HG02852 (cell line): ENCODE measurements at regions not wholly inside any gene's neighbourhood (a gene's known extent, or its start where the extent isn't known, plus 50 kb on each side); places are given as distances from the start of the nearest gene placed in this dataset.
"Not testable (repeated sequence)": the region's sequence is repeated elsewhere in the genome, so short reads cannot be mapped to it uniquely, and the experiment has no call there.

Source experiments
- ATAC-seq: cut with Tn5 transposase; IDR thresholded peaks from one replicate; pipeline ENCODE4 v1.9.1; 2021; ENCODE audit warnings: mild to moderate bottlenecking, moderate library complexity; ENCODE audit not compliant: unreplicated experiment

DNA sequence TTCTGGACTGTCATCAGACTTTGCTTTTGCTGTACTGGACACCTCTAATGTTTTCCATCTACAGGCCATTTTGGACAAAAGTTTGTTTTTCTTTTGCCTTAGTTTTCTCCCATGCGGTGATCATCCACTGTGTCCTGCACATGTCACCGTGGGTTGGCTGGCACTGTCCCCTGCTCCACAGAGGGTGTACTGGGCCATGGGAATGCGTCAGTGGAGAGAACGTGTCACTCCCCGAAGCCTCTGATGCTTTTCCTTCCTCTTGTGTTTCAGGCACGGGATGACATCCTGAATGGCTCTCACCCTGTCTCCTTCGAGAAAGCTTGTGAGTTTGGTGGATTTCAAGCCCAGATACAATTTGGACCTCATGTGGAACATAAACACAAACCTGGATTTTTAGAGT, 385.0 kb upstream of the TPM1 start:
- ATAC-seq, result not testable (repeated sequence)

DNA sequence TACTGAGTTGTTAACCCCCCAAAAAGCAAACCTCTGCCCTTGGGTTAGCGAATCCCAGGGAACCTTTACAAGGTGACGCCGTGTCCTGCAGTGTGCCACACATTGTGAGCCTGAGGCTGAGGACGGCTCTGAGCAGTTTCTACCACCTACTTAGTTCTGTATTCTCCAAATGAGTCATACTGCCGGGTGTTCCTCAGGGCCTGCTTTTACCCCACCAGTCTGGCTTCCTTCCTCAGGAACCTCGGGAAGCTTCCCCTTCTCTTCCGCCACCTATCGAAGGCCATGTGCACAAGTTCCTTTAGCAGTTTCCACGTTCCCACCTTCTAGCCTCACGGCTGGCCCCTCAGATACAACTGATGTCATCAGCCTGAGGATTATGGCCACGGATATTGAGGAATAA, 384.0 kb upstream of the TPM1 start:
- peak; percentile 81 for ATAC-seq

DNA sequence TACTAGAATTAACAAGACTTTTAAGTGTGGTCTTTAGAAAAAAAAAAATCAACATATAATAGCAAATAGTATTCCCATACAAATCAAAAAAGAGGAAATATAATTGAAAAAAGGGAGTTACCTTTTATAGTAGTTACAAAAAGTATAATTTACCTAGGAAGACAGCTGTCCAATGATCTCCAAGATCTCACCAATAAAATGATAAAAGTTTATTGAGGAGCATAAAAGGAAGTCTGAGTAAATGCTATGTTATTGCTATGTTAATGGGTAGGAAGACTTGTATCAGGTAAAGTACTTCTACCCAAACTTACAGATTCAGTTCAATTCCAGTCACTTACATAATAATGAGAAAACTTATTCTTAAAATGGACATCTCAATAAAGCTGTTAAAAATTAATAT, 379.0 kb upstream of the TPM1 start:
- ATAC-seq, result no peak

DNA sequence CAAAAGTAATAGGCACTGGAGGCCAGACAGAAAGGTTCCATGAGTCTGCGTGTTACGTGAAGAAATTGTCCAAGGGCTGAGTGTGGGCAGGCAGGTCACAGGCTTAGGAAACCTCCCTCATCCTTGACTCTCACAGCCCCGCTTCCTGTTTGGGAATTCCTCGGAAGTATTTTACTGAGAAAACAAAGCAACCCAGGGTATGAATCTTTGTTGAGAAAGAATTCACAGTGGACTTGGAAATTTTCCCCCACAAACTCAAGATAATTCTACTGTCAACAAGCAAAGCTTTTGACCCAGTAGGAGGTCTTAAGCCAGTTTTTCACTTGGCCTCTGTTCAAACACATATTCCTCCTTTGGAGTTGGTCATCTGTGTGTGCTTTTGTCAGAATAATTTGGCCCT, 377.1 kb upstream of the TPM1 start:
- no peak for ATAC-seq

DNA sequence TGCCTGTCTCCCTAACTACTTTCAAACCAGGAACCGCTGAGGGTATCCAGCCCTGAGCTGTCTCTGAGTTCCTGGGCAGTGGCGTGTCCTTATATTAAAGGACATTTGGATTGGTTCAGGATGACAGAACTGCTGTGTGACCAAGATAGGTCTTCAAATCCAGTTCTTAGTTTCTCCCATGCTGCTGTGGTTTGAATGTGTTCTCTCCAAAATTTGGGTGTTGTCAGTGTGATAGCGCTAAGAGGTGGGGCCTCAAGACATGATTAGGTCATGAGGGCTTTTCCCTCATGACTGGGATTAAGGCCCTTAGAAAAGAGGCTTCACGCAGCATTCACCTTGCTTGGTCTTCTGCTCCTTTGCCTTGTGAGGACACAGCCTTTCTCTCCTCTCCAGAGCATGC, 376.5 kb upstream of the TPM1 start:
- ATAC-seq, result no peak

DNA sequence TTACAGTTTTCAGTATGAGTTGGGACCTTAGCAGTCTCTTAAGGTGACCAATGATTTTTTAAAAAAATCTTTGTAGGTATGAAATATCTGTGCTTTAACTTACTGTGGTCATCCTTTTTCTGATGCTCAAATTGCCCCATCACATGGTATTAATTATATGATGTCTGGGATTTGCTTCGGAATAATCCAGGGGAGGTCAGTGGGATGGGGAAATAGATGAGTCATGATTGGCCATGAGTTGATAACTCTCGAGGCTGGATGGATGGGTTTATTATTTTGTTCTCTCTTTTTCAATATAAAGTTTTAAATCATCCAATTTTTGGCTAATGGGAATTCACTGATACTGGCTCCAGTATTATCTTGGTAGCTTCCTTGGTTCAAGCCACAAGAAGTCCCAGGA, 370.3 kb upstream of the TPM1 start:
- ATAC-seq, result no peak

DNA sequence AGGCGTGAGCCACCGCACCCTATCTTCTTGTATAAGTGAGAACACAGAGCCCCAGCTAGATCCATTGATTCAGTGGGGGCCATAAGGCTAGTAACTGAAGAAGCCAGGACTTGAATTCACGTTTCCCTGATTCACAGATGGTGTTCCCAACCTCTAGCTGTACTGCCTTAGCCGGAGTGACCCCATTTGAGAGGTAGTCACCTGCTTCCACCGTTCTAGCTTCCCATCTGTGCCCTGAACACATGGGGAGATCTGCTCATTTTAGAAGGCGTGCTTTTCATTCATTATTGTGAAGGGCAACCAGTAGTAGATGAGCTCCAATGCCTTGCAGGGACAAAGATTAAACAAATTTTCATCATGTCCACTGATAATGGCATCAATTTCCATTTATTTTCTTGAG, 365.7 kb upstream of the TPM1 start:
- no peak for ATAC-seq

DNA sequence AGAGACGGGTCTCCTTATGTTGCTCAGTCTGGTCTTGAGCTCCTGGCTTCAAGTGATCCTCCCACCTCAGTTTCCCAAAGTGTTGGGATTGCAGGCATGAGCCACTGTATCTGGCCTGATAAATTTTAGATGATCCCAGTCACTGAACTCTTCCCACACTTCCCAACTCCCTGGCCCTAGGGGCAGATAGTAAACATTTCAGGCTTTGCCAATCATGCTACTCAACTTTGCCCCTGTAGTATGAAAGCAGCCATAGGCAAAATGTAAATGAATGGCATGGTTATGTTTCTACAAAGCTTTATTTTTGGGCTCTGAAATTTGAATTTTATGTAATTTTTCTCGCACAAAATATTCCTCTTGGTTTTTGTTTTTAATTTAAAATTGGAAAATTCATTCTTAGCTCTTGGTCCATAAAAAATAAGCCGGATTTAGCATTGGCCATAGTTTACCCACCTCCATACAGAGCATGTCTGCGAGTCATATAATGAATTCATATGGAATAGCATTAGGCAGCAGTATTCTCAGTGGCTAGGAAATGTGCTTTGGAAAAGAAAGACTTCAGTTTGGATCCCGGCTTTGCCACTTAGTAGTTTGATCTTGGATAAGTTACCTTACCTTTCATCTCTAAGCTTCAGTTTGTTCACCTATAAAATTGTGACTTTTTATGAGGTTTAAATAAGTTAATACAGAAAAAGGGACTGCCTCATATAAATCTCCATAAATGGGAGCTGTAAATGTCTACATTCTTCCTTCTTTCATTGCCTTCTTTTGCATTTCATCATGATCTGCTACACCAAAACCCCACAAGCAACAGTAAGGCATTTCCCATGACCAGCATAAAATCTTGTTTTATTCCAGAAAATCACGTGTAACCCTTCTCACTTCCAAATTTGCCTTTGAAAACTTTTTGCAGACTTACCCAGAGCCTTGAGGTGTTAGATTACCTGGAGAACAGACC, 360.3 kb upstream of the TPM1 start:
- ATAC-seq, result no peak

DNA sequence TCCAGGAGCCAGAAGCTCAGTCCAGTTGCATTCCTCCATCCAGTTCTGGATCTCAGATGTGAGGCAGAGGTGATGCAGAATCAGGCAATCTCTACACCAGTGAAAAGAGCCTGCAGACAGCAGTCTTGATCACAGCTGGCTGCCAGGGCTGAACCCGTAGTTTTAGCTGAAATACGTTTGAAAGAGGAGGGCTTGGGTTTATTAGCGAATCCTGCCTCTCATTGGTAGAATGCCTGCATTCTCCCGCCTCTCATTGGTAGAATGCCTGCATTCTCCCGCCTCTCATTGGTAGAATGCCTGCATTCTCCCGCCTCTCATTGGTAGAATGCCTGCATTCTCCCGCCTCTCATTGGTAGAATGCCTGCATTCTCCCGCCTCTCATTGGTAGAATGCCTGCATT, 359.4 kb upstream of the TPM1 start:
- ATAC-seq, result not testable (repeated sequence)

DNA sequence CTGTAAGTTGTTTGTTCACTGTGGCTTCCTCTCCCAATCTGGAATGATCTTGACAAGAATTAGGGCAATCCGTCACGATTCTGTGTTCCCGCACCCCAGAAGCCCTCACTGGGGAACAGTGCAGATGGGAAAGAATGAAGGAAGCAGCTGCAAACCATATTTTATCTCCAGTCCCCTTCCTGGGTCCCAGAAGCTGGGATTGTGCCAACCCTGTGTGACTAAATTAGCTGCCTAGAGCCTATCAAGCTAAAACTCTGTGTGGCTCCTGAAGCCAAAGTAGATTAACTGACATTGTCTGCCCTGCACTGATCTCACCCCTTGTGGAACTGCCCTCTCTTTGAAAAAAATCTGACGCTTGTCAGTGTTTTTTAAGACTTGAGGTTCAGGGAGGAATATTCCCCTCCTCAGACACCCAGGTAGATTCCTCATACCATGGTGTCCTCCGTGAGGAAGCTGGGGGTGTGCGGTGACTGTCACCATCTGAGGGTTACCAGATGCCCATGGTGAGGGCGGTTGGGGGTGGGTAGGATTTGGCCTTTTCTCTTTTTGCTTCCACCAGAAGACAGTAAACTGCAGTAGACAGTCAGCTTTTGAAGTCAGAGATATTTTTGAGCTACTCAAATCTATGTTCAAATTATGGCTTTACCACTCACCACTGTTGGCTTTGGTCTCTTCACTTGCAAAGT, 358.3 kb upstream of the TPM1 start:
- ATAC-seq, result no peak

DNA sequence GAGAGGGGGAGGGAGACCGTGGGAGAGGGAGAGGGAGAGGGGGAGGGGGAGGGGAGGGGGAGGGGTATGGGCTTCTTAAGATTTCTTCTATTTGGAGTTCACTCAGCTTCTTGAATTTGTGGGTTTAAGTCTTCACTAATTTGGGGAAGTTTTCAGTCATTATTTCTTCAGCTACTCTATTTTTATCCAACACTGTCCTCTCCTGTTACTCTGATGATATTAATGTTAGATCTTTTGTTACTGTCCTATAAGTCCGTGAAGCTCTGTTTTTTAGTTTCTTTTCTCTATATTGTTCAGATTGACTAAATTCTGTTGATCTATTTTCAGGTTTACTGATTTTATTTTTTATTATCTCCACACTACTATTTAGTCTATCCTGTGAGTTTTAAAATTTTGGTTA, 351.5 kb upstream of the TPM1 start:
- no peak for ATAC-seq

DNA sequence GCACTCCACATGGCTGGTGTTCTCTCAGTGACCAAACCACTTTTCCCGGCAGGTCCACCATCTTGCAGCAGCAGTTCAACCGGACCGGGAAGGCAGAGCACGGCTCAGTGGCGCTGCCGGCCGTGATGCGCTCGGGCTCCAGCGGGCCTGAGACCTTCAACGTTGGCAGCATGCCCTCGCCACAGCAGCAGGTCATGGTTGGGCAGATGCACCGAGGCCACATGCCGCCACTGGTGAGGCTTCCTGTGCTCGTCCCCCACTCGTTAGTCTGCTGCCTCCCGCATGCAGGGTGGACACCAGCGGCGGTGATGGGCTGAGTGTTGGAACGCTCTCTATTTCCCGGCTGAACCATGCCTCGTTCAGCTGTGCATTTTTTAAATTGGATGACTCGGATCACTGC, 344.9 kb upstream of the TPM1 start:
- ATAC-seq, result no peak

DNA sequence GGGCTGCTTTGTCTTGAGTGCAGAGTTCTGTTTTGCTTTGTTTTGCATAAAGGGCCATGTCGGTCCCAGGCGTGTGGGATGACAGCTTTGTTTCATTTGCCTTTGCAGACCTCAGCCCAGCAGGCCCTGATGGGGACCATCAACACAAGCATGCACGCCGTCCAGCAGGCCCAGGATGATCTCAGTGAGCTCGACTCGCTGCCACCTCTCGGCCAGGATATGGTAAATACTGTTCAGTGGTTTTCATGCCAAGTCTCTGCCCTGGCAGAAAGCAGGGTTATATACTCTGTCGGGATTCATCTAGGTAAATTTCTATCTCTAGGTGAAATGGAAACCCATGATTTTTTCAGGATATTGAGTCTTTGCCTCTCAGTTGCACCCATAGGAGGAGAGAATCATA, 343.9 kb upstream of the TPM1 start:
- no peak for ATAC-seq

DNA sequence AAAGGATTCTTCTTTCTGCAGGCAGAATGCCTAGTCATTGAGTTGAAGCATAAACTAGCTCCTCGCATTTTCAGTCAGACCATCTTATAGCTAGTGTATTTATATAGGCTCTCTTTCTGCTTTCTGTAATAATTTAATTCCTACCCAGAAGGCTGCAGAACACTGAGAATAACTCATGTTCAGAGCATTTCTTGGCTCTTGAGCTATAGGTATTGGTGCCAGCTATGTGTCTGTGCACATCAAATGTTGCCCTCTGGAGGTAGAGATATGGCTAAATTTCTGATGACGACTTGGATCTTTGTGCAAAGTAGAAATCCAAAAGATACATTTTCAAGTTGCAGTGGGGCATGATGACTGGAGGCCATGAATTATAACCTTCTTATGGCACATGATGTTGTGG, 336.2 kb upstream of the TPM1 start:
- no peak for ATAC-seq

DNA sequence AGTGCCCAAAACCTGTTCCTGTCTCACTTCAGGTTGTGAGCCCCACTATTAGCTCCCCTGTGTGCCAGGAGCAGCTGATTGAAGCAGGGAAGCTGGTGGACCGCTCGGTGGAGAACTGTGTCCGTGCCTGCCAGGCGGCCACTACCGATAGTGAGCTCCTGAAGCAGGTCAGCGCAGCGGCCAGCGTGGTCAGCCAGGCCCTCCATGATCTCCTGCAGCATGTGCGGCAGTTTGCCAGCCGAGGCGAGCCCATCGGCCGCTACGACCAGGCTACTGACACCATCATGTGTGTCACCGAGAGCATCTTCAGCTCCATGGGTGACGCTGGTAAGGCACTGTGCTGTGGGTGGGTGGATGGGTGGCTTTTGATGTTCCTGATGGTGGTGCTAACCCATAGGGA, 334.1 kb upstream of the TPM1 start:
- ATAC-seq, result no peak

DNA sequence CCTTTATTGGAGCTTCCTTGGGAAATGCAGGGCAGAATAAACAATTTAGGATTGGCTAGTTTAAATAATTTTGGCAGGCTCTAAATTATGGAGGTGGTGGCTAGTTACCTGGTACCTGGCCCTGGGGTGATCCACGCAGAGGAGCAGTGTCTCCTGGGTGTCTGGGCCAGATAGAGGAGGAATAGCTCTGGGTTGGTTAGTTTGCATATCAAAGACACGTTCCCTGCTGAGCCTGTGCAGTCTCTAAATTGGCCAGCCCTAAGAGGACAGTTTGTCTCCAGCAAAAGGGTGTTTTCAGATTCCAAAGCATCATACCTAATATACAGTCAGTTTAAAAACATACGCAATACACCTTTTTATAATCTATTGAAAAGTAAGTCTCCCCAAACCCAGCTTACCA, 333.3 kb upstream of the TPM1 start:
- ATAC-seq, result no peak

DNA sequence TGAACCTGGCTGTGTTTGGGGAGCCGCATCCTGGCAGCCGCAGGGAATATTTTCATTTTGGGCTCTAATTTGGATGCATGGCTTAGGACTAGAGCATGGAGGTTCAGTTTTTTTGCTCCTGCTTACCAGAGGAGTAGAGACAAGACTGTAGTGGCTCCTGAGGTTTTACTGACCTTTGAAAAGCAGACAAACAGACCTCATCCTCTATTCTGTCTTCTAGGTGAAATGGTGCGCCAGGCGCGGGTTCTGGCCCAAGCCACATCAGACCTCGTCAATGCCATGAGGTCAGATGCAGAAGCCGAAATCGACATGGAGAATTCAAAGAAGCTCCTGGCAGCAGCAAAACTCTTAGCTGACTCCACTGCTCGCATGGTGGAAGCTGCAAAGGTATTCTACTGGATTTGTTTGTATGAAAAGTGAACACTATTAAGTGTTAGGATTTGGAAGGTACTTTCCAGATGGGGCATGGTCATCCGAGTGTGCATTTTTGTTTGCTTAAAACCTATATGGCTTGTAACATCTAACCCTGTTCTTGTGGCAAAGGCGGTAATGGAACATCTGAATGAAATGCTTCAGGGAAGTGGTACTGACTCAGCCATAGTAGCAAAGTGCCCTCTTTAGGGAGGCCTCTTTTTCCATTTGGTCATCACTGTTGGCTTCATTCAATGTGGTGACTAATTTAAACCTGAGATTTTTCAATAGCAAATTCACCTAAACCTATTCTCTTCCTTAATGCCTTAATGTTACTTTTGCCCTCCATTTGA, 330.7 kb upstream of the TPM1 start:
- ATAC-seq, result no peak

DNA sequence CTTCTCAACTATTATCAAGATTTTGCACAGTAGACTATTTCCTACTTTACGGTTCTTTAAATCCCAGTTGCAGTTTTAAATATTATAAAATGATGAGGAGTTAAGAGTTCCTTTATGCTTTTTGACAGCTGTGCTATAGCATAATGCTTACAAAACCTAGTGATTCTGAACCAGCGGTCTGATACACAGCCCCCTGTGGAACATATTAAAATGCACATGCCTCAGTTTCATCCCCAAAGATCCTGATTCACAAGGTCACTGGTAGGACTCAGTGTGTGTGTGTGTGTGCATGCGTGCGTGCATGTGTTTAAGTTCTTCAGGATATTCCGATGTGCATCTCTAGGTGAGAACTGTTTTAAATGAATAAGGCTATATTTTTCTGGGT, 330.1 kb upstream of the TPM1 start:
- no peak for ATAC-seq

DNA sequence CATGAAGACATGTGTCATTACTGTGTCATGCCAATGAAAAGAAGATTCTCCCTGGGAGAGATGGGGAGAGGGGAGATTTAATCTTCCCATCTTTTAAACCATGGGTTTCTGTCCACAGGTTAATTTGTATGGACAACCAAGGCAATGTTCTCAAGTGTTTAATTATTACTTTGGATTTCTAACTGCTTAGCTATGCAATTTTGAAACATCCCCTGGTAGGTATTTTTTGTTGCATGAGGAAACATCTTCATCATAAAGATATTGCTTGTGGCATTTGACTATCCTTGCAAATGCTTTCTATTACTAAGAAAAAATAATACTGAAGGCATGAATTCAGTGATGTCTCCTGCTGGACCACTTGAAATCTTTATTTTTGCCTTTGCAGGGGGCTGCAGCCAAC, 326.6 kb upstream of the TPM1 start:
- no peak for ATAC-seq

DNA sequence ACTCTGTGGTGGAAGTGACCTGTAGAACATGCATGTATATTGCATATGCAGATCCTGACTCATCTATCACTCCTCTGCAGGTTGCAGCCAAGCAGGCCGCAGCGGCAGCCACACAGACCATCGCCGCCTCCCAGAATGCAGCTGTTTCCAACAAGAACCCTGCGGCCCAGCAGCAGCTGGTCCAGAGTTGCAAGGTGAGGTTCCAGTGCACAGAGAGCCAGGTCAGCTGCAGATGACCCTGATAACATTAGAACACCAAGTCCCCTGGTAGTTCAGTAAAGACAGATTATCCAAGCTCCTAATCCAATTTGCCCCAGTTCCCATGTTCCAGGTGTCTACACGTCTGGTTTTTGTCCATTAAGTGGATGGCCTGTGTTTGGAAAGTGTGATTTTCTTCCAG, 325.1 kb upstream of the TPM1 start:
- no peak for ATAC-seq

DNA sequence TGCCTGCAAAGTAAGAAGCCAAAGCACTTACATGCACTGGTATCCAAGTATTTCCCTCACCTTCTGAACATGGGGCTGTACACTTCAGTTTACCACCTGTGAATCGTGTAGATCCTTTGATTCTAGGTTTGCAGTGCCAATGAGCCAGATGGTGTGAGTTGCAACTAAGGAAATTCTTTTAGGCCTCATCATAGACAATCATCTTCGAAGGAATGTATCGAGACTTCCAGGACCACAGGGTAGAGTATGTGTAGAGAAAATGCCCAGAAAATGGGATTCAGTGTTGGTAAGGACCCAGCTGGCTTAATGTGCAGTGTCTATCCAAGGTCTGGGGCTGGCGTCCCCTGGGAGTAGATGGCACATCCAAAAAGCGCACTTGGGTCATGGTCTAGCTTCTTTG, 323.2 kb upstream of the TPM1 start:
- ATAC-seq, result no peak

DNA sequence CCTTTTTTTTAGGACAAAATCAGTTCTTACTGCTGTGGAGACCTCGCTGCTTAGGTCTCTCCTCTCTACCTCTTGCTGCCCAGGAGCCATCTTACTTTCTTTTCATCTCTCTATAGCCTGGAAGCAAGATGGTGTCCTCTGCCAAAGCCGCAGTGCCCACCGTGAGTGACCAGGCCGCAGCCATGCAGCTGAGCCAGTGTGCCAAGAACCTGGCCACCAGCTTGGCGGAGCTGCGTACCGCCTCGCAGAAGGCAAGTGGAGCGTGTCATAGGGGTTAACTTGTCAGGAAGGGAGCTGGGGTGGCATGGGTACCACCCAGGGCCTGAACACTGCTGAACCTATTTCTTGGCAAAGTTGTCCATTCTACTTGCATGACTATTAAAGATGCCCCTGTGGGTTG, 320.3 kb upstream of the TPM1 start:
- no peak for ATAC-seq
